ENCODE measurements at regions not wholly inside any gene's neighbourhood (a gene's known extent, or its start where the extent isn't known, plus 50 kb on each side); places are given as distances from the start of the nearest gene placed in this dataset.
A peak's percentile ranks its signal among the peaks of the same experiment; 100 is the strongest.

GRCh38 chr4:71277353-71277752 lies 61.5 kb upstream of the SLC4A4 start:
- H3K36me3 ChIP-seq: no peaks in the 10 kb centered on the region
- H3K9me3 ChIP-seq: no peaks in the 10 kb centered on the region
- H3K27ac ChIP-seq: no peak overlapping the region
- intact Hi-C loops (cut with DNase I): no loop called here
- no peak overlapping the region for H3K4me3 ChIP-seq
- TF ChIP-seq CTCF (IDR thresholded peaks at IDR 0.05): no peak
- WGBS, 2 donors: 90 to 100% methylated on average over 1 of the region's 1 CpG
- ATAC-seq: no peak
- no peaks in the 10 kb centered on the region for H3K27me3 ChIP-seq
- peaks cover 0 to 21% (median 14%) of the 10 kb centered on the region in 9 donors for H3K4me1 ChIP-seq
- DNase-seq: no peak

- ATAC-seq (peak in 2 of 8 donors; percentile 49 to 64), DNase-seq (no peak)
- Histone ChIP-seq H3K27ac (no peak overlapping the region), H3K4me1 (peaks cover 0 to 28% (median 6%) of the 10 kb centered on the region in 9 donors), H3K9me3 (no peaks in the 10 kb centered on the region), H3K27me3 (no peaks in the 10 kb centered on the region), H3K4me3 (no peak overlapping the region), H3K36me3 (no peaks in the 10 kb centered on the region)
- TF ChIP-seq CTCF (IDR thresholded peaks at IDR 0.05): no peak
- intact Hi-C loops (cut with DNase I): no loop called here
- 49 to 60% methylated on average over 2 of the region's 2 CpGs for WGBS, 2 donors
These were observed 55.1 kb upstream of the SLC4A4 start for GRCh38 chr4:71283642-71284257.

- Histone ChIP-seq H3K27ac (no peak overlapping the region), H3K36me3 (no peaks in the 10 kb centered on the region), H3K9me3 (no peaks in the 10 kb centered on the region), H3K4me1 (peaks cover 0 to 43% (median 12%) of the 10 kb centered on the region in 9 donors), H3K27me3 (no peaks in the 10 kb centered on the region), H3K4me3 (no peak overlapping the region)
- DNase-seq: no peak
- TF ChIP-seq CTCF (IDR thresholded peaks at IDR 0.05): no peak
- 58 to 60% methylated on average over 2 of the region's 2 CpGs for WGBS, 2 donors
- intact Hi-C loops (cut with DNase I): no loop called here
- ATAC-seq: no peak
These were observed 51.5 kb upstream of the SLC4A4 start for GRCh38 chr4:71287305-71287704.

GRCh38 chr4:71288875-71289274 lies 49.9 kb upstream of the SLC4A4 start:
- intact Hi-C loops (cut with DNase I): no loop called here
- H3K4me1 ChIP-seq: peaks cover 0 to 35% (median 12%) of the 10 kb centered on the region in 9 donors
- DNase-seq (no peak), ATAC-seq (peak in 2 of 8 donors; percentile 56)
- no peak overlapping the region for H3K27ac ChIP-seq
- no peak overlapping the region for H3K4me3 ChIP-seq
- TF ChIP-seq CTCF (IDR thresholded peaks at IDR 0.05): no peak
- H3K36me3 ChIP-seq: no peaks in the 10 kb centered on the region
- H3K27me3 ChIP-seq: no peaks in the 10 kb centered on the region
- H3K9me3 ChIP-seq: no peaks in the 10 kb centered on the region
